ENCODE measurements at regions not wholly inside any gene's neighbourhood (a gene's known extent, or its start where the extent isn't known, plus 50 kb on each side); places are given as distances from the start of the nearest gene placed in this dataset.

DNA sequence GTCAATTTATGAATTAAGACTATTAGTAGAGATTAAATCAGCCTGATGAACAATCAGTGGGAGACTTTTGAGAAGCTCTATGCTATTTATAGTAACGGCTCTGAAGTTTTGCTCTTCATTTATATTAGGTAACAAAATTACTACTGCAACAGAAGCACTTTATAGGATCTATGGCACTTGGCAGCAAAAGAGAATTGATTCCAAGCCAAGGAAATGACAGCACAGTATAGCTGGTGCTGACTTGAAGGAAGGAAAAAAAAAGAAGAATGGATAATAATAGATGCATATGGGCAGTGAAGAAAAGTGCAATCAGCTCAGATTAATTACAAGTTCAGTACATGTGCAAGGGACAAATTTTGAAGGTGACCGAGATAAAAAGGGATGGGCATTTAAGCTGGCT, 228.2 kb upstream of the PPFIA2 start:
- no peak for TF ChIP-seq POLR2A (IDR thresholded peaks at IDR 0.05)
- TF ChIP-seq, protein P1, sequence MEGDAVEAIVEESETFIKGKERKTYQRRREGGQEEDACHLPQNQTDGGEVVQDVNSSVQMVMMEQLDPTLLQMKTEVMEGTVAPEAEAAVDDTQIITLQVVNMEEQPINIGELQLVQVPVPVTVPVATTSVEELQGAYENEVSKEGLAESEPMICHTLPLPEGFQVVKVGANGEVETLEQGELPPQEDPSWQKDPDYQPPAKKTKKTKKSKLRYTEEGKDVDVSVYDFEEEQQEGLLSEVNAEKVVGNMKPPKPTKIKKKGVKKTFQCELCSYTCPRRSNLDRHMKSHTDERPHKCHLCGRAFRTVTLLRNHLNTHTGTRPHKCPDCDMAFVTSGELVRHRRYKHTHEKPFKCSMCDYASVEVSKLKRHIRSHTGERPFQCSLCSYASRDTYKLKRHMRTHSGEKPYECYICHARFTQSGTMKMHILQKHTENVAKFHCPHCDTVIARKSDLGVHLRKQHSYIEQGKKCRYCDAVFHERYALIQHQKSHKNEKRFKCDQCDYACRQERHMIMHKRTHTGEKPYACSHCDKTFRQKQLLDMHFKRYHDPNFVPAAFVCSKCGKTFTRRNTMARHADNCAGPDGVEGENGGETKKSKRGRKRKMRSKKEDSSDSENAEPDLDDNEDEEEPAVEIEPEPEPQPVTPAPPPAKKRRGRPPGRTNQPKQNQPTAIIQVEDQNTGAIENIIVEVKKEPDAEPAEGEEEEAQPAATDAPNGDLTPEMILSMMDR (IDR thresholded peaks at IDR 0.05): no peak

Measured in Peyer's patch (tissue), 4 donors.